ENCODE measurements at regions not wholly inside any gene's neighbourhood (a gene's known extent, or its start where the extent isn't known, plus 50 kb on each side); places are given as distances from the start of the nearest gene placed in this dataset.

- TF ChIP-seq CTCF (conservative IDR thresholded peaks at IDR 0.05; ENCODE audit: low read length) (no peak), EZH2phosphoT487 (IDR thresholded peaks at IDR 0.05; ENCODE audit: borderline replicate concordance, low read depth, low read length) (no peak)
These were observed 875.5 kb upstream of the FAM98A start for GRCh38 chr2:34474646-34475045.

Measured in OCI-LY7 (cell line).